GM23338 (cell line): ENCODE measurements at regions not wholly inside any gene's neighbourhood (a gene's known extent, or its start where the extent isn't known, plus 50 kb on each side); places are given as distances from the start of the nearest gene placed in this dataset.

Experiments used
- ATAC-seq: fragments of 200-7000 bp; cut with Tn5 transposase; 3 replicates; pipeline ENCODE4 v1.9.1; 2020
- DNase-seq: peaks from one replicate; pipeline ENCODE4 v3.0.0-alpha.2; 2015; ENCODE audit warnings: low spot score
- H2AFZ ChIP-seq: fragments of 200-600 bp; sonication (generic); 2 replicates; pipeline ENCODE4 v1.8.0; 2016; ENCODE audit warnings: antibody characterized with exemption, mild to moderate bottlenecking, moderate library complexity
- H3F3A ChIP-seq: fragments of 200-600 bp; sonication (generic); replicated peaks from 2 replicates; pipeline ENCODE4 v1.8.0; 2017; ENCODE audit warnings: antibody characterized with exemption, mixed run types, low read depth
- H3K27ac ChIP-seq: fragments of 200-600 bp; sonication (generic); 2 replicates; pipeline ENCODE4 v1.6.1; 2016; ENCODE audit warnings: low read depth
- H3K27me3 ChIP-seq: fragments of 200-600 bp; sonication (generic); 2 replicates; pipeline ENCODE4 v1.8.0; 2016; ENCODE audit warnings: mild to moderate bottlenecking, mixed run types, moderate library complexity; ENCODE audit not compliant: insufficient read depth
- H3K36me3 ChIP-seq: fragments of 200-600 bp; sonication (generic); 2 replicates; pipeline ENCODE4 v1.8.0; 2016; ENCODE audit warnings: mild to moderate bottlenecking; ENCODE audit not compliant: insufficient read depth
- H3K4me1 ChIP-seq: fragments of 200-600 bp; sonication (generic); 2 replicates; pipeline ENCODE4 v1.8.0; 2016; ENCODE audit warnings: mild to moderate bottlenecking, moderate library complexity; ENCODE audit not compliant: insufficient read depth
- H3K4me2 ChIP-seq: fragments of 200-600 bp; sonication (generic); 2 replicates; pipeline ENCODE4 v1.7.1; 2017; ENCODE audit warnings: mixed run types
- H3K4me3 ChIP-seq: fragments of 200-600 bp; sonication (generic); 2 replicates; pipeline ENCODE4 v1.6.1; 2016; ENCODE audit warnings: mixed run types
- H3K79me2 ChIP-seq: fragments of 200-600 bp; sonication (generic); replicated peaks from 2 replicates; pipeline ENCODE4 v1.8.0; 2017; ENCODE audit warnings: mild to moderate bottlenecking; ENCODE audit not compliant: insufficient read depth
- H3K9me2 ChIP-seq: fragments of 200-600 bp; sonication (generic); 2 replicates; pipeline ENCODE4 v1.8.0; 2017; ENCODE audit not compliant: insufficient read depth
- H4K20me1 ChIP-seq: fragments of 200-600 bp; sonication (generic); replicated peaks from 2 replicates; pipeline ENCODE4 v1.8.0; 2017; ENCODE audit warnings: mild to moderate bottlenecking; ENCODE audit not compliant: insufficient read depth
- H3K27ac Mint-ChIP-seq: 2 replicates; pipeline ENCODE4 v1.8.0; 2020; ENCODE audit warnings: inconsistent platforms, mild to moderate bottlenecking, moderate library complexity, mixed read lengths
- H3K27me3 Mint-ChIP-seq: 3 replicates; pipeline ENCODE4 v1.8.0; 2022; ENCODE audit warnings: low read depth, mild to moderate bottlenecking, moderate library complexity, mixed read lengths, inconsistent platforms; ENCODE audit not compliant: insufficient read depth, poor library complexity
- H3K36me3 Mint-ChIP-seq: 3 replicates; pipeline ENCODE4 v1.8.0; 2021; ENCODE audit warnings: low read depth, mild to moderate bottlenecking, inconsistent platforms, moderate library complexity, mixed read lengths
- H3K4me1 Mint-ChIP-seq: 3 replicates; pipeline ENCODE4 v1.8.0; 2020; ENCODE audit warnings: mild to moderate bottlenecking, inconsistent platforms, mixed read lengths
- H3K4me3 Mint-ChIP-seq: 3 replicates; pipeline ENCODE4 v1.8.0; 2021; ENCODE audit warnings: moderate library complexity, mild to moderate bottlenecking, inconsistent platforms, mixed read lengths
- H3K9me3 Mint-ChIP-seq: 3 replicates; pipeline ENCODE4 v1.8.0; 2020; ENCODE audit warnings: moderate library complexity, mild to moderate bottlenecking, inconsistent platforms, mixed read lengths
- ETS1 ChIP-seq: IDR thresholded peaks from 2 replicates; pipeline ENCODE4 v1.6.1; 2016; ENCODE audit warnings: antibody characterized with exemption
- JUNB ChIP-seq: IDR thresholded peaks from one replicate; pipeline ENCODE4 v1.6.1; 2016; ENCODE audit warnings: antibody characterized with exemption; ENCODE audit not compliant: unreplicated experiment
- POLR2AphosphoS5 ChIP-seq: IDR thresholded peaks from 2 replicates; pipeline ENCODE4 v1.6.1; 2016; ENCODE audit warnings: antibody characterized with exemption, low read depth
- STAT1 ChIP-seq: IDR thresholded peaks from one replicate; pipeline ENCODE4 v1.6.1; 2016; ENCODE audit warnings: antibody characterized with exemption; ENCODE audit not compliant: unreplicated experiment
- ZNF114 ChIP-seq: fragments of 250-450 bp; sonication (Bioruptor Pico); IDR thresholded peaks from 2 replicates; pipeline ENCODE4 v1.5.0; 2020; ENCODE audit warnings: mild to moderate bottlenecking, moderate library complexity
- ZNF462 ChIP-seq: fragments of 250-450 bp; sonication (Bioruptor Pico); IDR thresholded peaks from 2 replicates; pipeline ENCODE4 v1.5.0; 2020; ENCODE audit warnings: mild to moderate bottlenecking, moderate library complexity

GRCh38 chr6:133100865-133101264 lies 140.3 kb upstream of the EYA4 start (continued):
- TF ChIP-seq ETS1 = no peak
- no peak for TF ChIP-seq STAT1
- TF ChIP-seq ZNF462 (CRISPR knock-in tag) = no peak
- no peak for TF ChIP-seq POLR2AphosphoS5
- TF ChIP-seq ZNF114 (CRISPR knock-in tag) = no peak

- H3K4me3 ChIP-seq = no peak overlapping the region
- no peak overlapping the region for H3K27ac ChIP-seq
- no peaks in the 10 kb centered on the region for H3K27me3 ChIP-seq
- H3K4me1 Mint-ChIP-seq = peaks cover 17% of the 10 kb centered on the region
- H3K4me3 Mint-ChIP-seq = no peak overlapping the region
- H3K4me2 ChIP-seq = no peak overlapping the region
- peaks cover 6% of the 10 kb centered on the region for H3K4me1 ChIP-seq
- no peak for DNase-seq
- H3F3A ChIP-seq = no peaks in the 10 kb centered on the region
- no peak overlapping the region for H3K27ac Mint-ChIP-seq
- H3K9me3 Mint-ChIP-seq = no peaks in the 10 kb centered on the region
- H3K27me3 Mint-ChIP-seq = no peaks in the 10 kb centered on the region
- no peaks in the 10 kb centered on the region for H3K36me3 Mint-ChIP-seq
- H3K79me2 ChIP-seq = no peaks in the 10 kb centered on the region
- no peaks in the 10 kb centered on the region for H3K9me2 ChIP-seq
- no peak for ATAC-seq
- no peaks in the 10 kb centered on the region for H3K36me3 ChIP-seq
- H2AFZ ChIP-seq = no peak overlapping the region
- H4K20me1 ChIP-seq = no peaks in the 10 kb centered on the region
- TF ChIP-seq ZNF462 (CRISPR knock-in tag) (no peak), ETS1 (no peak), JUNB (no peak), POLR2AphosphoS5 (no peak)
Measured at GRCh38 chr6:133101790-133102189, 139.4 kb upstream of the EYA4 start.
